Mammary epithelial cell (primary cell): ENCODE measurements at regions not wholly inside any gene's neighbourhood (a gene's known extent, or its start where the extent isn't known, plus 50 kb on each side); places are given as distances from the start of the nearest gene placed in this dataset.

ENCODE experiments used
- EZH2 ChIP-seq: IDR thresholded peaks from 2 replicates; pipeline ENCODE4 v1.6.1; 2012; ENCODE audit warnings: low read length, inconsistent platforms, borderline replicate concordance
- TF ChIP-seq, protein P1 (sequence below), 2 donors: IDR thresholded peaks in 1 of 2; conservative IDR thresholded peaks in 1 of 2; 2 replicates each; pipeline ENCODE4 v1.5.1; 2011 to 2012; ENCODE audit warnings: inconsistent platforms in 2 of 2, low read length in 2 of 2, mild to moderate bottlenecking in 2 of 2, control low read depth in 1 of 2, low read depth in 1 of 2; ENCODE audit not compliant: insufficient read depth in 1 of 2; ENCODE audit errors: extremely low read depth in 1 of 2

DNA sequence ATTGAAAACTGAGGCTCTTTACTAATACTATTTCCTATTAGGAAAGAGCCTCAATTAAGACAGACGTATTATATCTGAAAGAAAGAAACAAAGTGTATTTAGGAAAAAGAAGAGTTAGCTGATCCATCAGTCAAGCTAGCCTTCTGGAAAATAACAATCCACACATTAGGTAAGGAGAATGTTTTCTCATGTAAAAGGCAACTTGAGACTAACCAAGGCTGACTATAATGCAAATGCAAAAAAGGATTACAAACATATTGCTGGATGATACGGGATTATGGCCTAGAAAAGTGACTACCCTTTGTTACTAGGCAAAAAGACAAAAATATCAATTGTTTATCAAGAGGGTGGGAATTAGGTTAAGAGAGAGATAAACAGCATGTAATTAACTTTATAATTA lies 176.9 kb downstream of the RFPL4B start:
- TF ChIP-seq, protein P1, sequence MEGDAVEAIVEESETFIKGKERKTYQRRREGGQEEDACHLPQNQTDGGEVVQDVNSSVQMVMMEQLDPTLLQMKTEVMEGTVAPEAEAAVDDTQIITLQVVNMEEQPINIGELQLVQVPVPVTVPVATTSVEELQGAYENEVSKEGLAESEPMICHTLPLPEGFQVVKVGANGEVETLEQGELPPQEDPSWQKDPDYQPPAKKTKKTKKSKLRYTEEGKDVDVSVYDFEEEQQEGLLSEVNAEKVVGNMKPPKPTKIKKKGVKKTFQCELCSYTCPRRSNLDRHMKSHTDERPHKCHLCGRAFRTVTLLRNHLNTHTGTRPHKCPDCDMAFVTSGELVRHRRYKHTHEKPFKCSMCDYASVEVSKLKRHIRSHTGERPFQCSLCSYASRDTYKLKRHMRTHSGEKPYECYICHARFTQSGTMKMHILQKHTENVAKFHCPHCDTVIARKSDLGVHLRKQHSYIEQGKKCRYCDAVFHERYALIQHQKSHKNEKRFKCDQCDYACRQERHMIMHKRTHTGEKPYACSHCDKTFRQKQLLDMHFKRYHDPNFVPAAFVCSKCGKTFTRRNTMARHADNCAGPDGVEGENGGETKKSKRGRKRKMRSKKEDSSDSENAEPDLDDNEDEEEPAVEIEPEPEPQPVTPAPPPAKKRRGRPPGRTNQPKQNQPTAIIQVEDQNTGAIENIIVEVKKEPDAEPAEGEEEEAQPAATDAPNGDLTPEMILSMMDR (conservative IDR thresholded peaks at IDR 0.05 in 1 of 2, IDR thresholded peaks at IDR 0.05 in 1 of 2; ENCODE audit: extremely low read depth in 1 of 2, insufficient read depth in 1 of 2, low read depth in 1 of 2, low read length in 2 of 2): no peak
- no peak for TF ChIP-seq EZH2
